T47D (cell line): ENCODE measurements at regions not wholly inside any gene's neighbourhood (a gene's known extent, or its start where the extent isn't known, plus 50 kb on each side); places are given as distances from the start of the nearest gene placed in this dataset.
A peak's percentile ranks its signal among the peaks of the same experiment; 100 is the strongest.

Experiments used
- DNase-seq, 2 experiments: peaks; one replicate each; pipeline versions ENCODE4 v3.0.0 to v3.0.0-alpha.2; 2011 to 2012; ENCODE audit warnings: low read depth in 1 of 2, low spot score in 1 of 2
- JUND ChIP-seq: IDR thresholded peaks from 2 replicates; pipeline ENCODE4 v1.6.1; 2012; ENCODE audit warnings: low read depth
- in situ Hi-C: cut with HindIII; loops from 2 replicates; pipeline ENCODE4 v1.10.0; 2016; ENCODE audit warnings: low sequenced_read_pairs, low pct_unique_long_range_greater_than_20kb

DNA sequence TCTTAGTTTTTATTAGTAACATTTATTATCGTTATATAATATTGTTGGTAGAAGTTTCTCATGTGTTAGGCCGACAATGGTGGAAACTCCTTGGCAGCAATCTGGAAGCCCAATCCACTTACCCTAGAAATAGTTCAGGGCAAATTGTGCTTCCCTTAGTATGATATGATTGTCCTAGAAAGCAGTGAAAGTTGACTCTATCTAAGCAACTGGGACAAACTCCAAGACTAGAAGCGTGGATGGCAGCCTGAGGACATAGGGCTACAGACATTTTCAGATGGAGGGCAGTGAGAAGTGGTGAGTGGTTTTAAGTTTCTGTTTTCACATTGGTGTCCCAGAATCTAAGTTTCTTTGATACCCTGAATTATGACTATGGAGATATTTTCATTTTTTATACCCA is 63.3 kb upstream of the TRPC3 start:
- DNase-seq, result no peak
- TF ChIP-seq JUND, result no peak
- in situ Hi-C loops, result no loop called here

DNA sequence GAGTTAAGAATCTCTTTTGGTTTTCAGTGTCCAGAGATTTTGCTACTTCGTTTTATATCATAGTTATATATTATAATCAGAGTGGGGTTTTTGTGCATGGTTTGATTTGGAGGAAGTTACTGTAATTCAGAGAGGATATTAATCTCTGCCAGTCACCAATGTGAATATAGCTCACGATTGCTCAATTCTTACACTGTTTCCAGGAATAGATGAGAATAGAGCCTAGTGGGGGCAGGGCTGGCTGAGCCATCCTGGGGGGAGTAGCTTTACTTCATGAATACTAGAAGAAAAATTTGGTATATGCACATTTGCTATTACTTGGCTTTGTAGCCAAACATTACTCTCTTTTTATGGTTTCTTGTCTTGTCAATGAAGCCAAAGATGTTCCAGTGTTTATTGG is 60.9 kb upstream of the TRPC3 start:
- in situ Hi-C loops, result no loop called here
- TF ChIP-seq JUND, result no peak
- DNase-seq, result no peak

DNA sequence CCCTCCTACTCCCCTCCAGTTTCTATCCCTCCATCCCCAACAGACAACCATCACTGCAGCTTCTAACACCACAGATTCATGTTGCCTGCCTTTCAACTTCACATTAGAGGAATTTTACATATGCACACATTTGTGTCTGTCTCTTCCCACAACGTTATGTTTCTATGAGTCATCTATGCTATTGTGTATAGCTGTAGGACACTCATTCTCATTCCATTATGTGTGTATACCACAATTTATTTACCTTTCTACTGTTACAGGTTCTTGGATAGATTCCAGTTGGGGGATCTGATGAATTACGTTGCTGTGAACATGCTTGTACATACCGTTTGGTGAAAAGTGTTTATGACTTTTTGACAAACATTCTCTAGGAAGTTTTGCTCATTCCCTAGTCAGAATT is 58.8 kb upstream of the TRPC3 start:
- DNase-seq, result no peak
- TF ChIP-seq JUND, result no peak
- in situ Hi-C loops, result no loop called here

DNA sequence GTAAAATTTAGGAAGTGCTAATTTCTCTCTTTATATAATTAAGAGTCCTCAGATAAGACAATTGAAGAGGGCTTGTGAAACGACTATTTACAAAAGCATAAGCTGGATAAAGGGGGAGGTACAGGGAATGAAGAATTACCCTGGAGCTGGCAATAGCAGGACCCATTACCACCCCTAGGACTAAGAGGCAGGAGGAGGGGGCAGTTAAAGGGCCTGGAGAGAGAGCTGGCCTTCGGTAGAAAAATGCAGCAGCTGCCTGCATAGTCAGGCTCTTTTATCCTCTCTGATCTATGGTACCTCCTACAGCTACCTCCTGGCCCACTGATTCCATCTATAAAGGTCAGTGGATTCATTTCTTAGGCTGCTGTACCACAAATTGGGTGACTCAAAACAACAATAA is 57.7 kb upstream of the TRPC3 start:
- no peak for TF ChIP-seq JUND
- in situ Hi-C loops, result no loop called here
- DNase-seq, result no peak

DNA sequence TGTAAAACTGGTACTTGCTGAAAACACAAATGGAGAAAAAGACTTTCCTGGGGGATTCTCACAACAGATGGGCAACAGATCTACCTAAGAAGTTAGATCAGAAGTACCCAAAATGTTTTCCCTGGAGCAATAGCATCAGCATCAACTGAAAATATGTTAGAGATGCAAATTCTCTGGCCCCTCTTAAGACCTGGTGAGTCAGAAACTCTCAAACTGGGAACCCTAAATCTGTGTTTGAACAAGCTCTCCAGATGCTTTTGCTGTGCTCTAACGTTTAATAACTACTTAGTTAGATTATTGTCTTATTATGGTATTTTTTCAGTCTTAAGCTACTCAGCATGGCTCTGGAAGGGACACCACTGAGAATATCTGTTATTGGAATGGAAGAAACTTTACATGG is 55.2 kb upstream of the TRPC3 start:
- in situ Hi-C loops, result no loop called here
- no peak for TF ChIP-seq JUND
- no peak for DNase-seq

DNA sequence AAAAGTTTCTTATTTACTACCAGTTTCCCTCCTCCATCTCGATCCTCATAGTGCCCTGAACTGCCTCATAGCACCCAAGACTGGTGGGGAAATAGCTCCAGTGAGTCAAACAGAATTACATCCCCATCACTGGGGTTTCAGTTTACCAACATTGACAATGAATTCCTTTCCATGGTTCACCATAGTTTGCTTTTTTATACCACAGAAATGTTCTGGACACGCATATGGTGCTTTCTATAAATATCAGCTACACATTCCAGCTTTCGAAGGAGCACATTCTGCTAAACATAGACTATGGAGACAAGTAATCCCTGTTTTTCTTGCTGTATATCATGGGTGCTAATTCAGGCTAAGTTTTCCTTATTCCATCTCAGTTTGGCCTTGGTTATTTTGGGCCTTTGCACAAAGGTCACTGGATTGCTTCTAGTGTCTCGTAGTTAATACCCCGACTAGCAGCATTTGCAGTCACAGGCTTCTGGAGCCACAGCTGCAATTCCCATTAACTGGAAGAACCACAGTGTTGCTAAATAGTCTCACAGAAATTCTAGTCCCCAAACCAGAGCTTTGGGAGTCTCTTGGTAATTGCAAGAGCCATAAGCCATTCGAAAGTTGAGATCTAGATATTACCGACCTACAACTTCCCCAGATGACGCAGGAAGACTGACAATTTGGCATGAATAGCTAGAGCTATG is 53.4 kb upstream of the TRPC3 start:
- in situ Hi-C loops, result no loop called here
- no peak for TF ChIP-seq JUND
- DNase-seq, result no peak

DNA sequence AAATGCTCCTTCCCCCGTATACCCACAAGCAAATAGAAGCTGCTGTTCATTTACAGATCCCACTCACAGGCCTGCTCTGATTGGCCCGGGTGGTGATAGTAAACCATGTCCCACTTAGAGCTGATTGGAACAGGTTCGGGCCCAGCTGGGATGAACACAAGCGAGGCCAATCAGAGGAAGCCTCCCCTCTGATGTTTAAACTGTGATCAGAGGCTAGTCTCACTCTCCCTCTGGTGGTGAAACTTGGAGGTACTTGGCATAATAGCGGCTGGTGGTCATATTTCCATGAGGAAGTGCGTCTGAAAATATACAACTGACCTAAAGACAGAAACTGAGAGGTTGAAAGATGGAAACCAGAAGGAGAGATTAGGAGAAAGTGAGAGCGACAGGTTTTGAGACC is 51.5 kb upstream of the TRPC3 start:
- in situ Hi-C loops, result no loop called here
- no peak for TF ChIP-seq JUND
- peak in 1 of 2 experiments; percentile 36 for DNase-seq
